H7 (cell line): ENCODE measurements at regions not wholly inside any gene's neighbourhood (a gene's known extent, or its start where the extent isn't known, plus 50 kb on each side); places are given as distances from the start of the nearest gene placed in this dataset.

Source experiments
- DNase-seq: peaks from one replicate; pipeline ENCODE4 v3.0.0; 2012
- H3K27me3 ChIP-seq: 2 replicates; pipeline ENCODE4 v1.6.0; 2011; ENCODE audit warnings: mild to moderate bottlenecking, low read length; ENCODE audit not compliant: control insufficient read depth, insufficient read depth
- H3K36me3 ChIP-seq: replicated peaks from 2 replicates; pipeline ENCODE4 v1.5.1; 2011; ENCODE audit warnings: low read length; ENCODE audit not compliant: control insufficient read depth, insufficient read depth
- H3K4me3 ChIP-seq: 2 replicates; pipeline ENCODE4 v1.5.1; 2011; ENCODE audit warnings: low read depth, mild to moderate bottlenecking, control low read depth, low read length, moderate library complexity; ENCODE audit not compliant: insufficient read depth

- Histone ChIP-seq H3K27me3 (no peaks in the 10 kb centered on the region), H3K4me3 (no peak overlapping the region), H3K36me3 (no peaks in the 10 kb centered on the region)
- no peak for DNase-seq
Measured at GRCh38 chr5:125579182-125579581, 832.7 kb upstream of the ZNF608 start.

- no peak for DNase-seq
- H3K36me3 ChIP-seq, result no peaks in the 10 kb centered on the region
- no peaks in the 10 kb centered on the region for H3K27me3 ChIP-seq
- no peak overlapping the region for H3K4me3 ChIP-seq
Measured at GRCh38 chr5:125581311-125581710, 834.9 kb upstream of the ZNF608 start.

GRCh38 chr5:125582352-125582751, 835.9 kb upstream of the ZNF608 start:
- no peak overlapping the region for H3K4me3 ChIP-seq
- H3K27me3 ChIP-seq, result no peaks in the 10 kb centered on the region
- DNase-seq, result no peak
- no peaks in the 10 kb centered on the region for H3K36me3 ChIP-seq

GRCh38 chr5:125583321-125584139, 837.1 kb upstream of the ZNF608 start:
- no peaks in the 10 kb centered on the region for H3K27me3 ChIP-seq
- DNase-seq, result no peak
- no peak overlapping the region for H3K4me3 ChIP-seq
- H3K36me3 ChIP-seq, result no peaks in the 10 kb centered on the region

GRCh38 chr5:125584140-125584520, 837.7 kb upstream of the ZNF608 start:
- H3K27me3 ChIP-seq, result no peaks in the 10 kb centered on the region
- no peak overlapping the region for H3K4me3 ChIP-seq
- DNase-seq, result no peak
- no peaks in the 10 kb centered on the region for H3K36me3 ChIP-seq

- H3K36me3 ChIP-seq, result no peaks in the 10 kb centered on the region
- no peaks in the 10 kb centered on the region for H3K27me3 ChIP-seq
- H3K4me3 ChIP-seq, result no peak overlapping the region
- no peak for DNase-seq
Measured at GRCh38 chr5:125587631-125588030, 835.6 kb upstream of the GRAMD2B start.

- no peaks in the 10 kb centered on the region for H3K36me3 ChIP-seq
- no peaks in the 10 kb centered on the region for H3K27me3 ChIP-seq
- DNase-seq, result no peak
- H3K4me3 ChIP-seq, result no peak overlapping the region
Measured at GRCh38 chr5:125592856-125593255, 830.4 kb upstream of the GRAMD2B start.

GRCh38 chr5:125595095-125595494, 828.1 kb upstream of the GRAMD2B start:
- no peaks in the 10 kb centered on the region for H3K27me3 ChIP-seq
- H3K36me3 ChIP-seq, result no peaks in the 10 kb centered on the region
- no peak overlapping the region for H3K4me3 ChIP-seq
- no peak for DNase-seq

- DNase-seq, result no peak
- no peak overlapping the region for H3K4me3 ChIP-seq
- no peaks in the 10 kb centered on the region for H3K27me3 ChIP-seq
Measured at GRCh38 chr5:125595845-125596244, 827.4 kb upstream of the GRAMD2B start.

GRCh38 chr5:125597338-125597737, 825.9 kb upstream of the GRAMD2B start:
- no peak overlapping the region for H3K4me3 ChIP-seq
- no peaks in the 10 kb centered on the region for H3K36me3 ChIP-seq
- no peaks in the 10 kb centered on the region for H3K27me3 ChIP-seq
- DNase-seq, result no peak

More at GRCh38 chr5:125595845-125596244, 827.4 kb upstream of the GRAMD2B start:
- H3K36me3 ChIP-seq, result no peaks in the 10 kb centered on the region

- Histone ChIP-seq H3K4me3 (no peak overlapping the region), H3K36me3 (no peaks in the 10 kb centered on the region), H3K27me3 (no peaks in the 10 kb centered on the region)
- no peak for DNase-seq
Measured at GRCh38 chr5:125600559-125600958, 822.6 kb upstream of the GRAMD2B start.

GRCh38 chr5:125602184-125602583, 821.0 kb upstream of the GRAMD2B start:
- DNase-seq, result no peak
- Histone ChIP-seq H3K4me3 (no peak overlapping the region), H3K27me3 (no peaks in the 10 kb centered on the region), H3K36me3 (no peaks in the 10 kb centered on the region)

GRCh38 chr5:125603321-125603720, 819.9 kb upstream of the GRAMD2B start:
- Histone ChIP-seq H3K4me3 (no peak overlapping the region), H3K27me3 (no peaks in the 10 kb centered on the region), H3K36me3 (no peaks in the 10 kb centered on the region)
- no peak for DNase-seq

GRCh38 chr5:125604104-125604503, 819.1 kb upstream of the GRAMD2B start:
- H3K27me3 ChIP-seq, result no peaks in the 10 kb centered on the region
- no peak overlapping the region for H3K4me3 ChIP-seq
- DNase-seq, result no peak
- no peaks in the 10 kb centered on the region for H3K36me3 ChIP-seq

GRCh38 chr5:125607018-125607417, 816.2 kb upstream of the GRAMD2B start:
- Histone ChIP-seq H3K4me3 (no peak overlapping the region), H3K27me3 (no peaks in the 10 kb centered on the region), H3K36me3 (no peaks in the 10 kb centered on the region)
- DNase-seq, result no peak

GRCh38 chr5:125609011-125609410, 814.2 kb upstream of the GRAMD2B start:
- no peak overlapping the region for H3K4me3 ChIP-seq
- no peaks in the 10 kb centered on the region for H3K36me3 ChIP-seq
- DNase-seq, result no peak
- H3K27me3 ChIP-seq, result no peaks in the 10 kb centered on the region
